Peyer's patch (tissue), 4 donors: ENCODE measurements at regions not wholly inside any gene's neighbourhood (a gene's known extent, or its start where the extent isn't known, plus 50 kb on each side); places are given as distances from the start of the nearest gene placed in this dataset.

Experiments
- DNase-seq, 3 donors: peaks; one replicate each; pipeline ENCODE4 v3.0.0-alpha.2; 2017 to 2019
- H3K27ac ChIP-seq, 4 donors: fragments of 200-600 bp; sonication (generic); one replicate each; pipeline ENCODE4 v1.5.1; 2016 to 2019
- H3K27me3 ChIP-seq, 2 donors: fragments of 200-600 bp; sonication (generic); one replicate each; pipeline ENCODE4 v1.5.1; 2019
- H3K36me3 ChIP-seq, 3 donors: fragments of 200-600 bp; sonication (generic); one replicate each; pipeline ENCODE4 v1.5.1; 2016 to 2019
- H3K4me1 ChIP-seq, 4 donors: fragments of 200-600 bp; sonication (generic); one replicate each; pipeline ENCODE4 v1.5.1; 2016 to 2019
- H3K4me3 ChIP-seq, 4 donors: fragments of 200-600 bp; sonication (generic); 1 replicate in 3 of 4; 2 replicates in 1 of 4; pipeline ENCODE4 v1.5.1; 2016 to 2019; ENCODE audit warnings: mild to moderate bottlenecking in 1 of 4
- H3K9me3 ChIP-seq, 4 donors: fragments of 200-600 bp; sonication (generic); one replicate each; pipeline ENCODE4 v1.5.1; 2016 to 2019; ENCODE audit warnings: mild to moderate bottlenecking in 1 of 4
- POLR2A ChIP-seq, 2 donors: fragments of 450-650 bp; IDR thresholded peaks; one replicate each; pipeline ENCODE4 v1.5.1; 2017; ENCODE audit warnings: antibody characterized with exemption in 2 of 2, mild to moderate bottlenecking in 2 of 2, moderate library complexity in 2 of 2
- TF ChIP-seq, protein P1 (sequence below), 6 experiments: fragments of 450-650 bp in 4 of 6; fragments of 200-600 bp in 2 of 6; sonication (generic) in 1 of 6; IDR thresholded peaks; one replicate each; pipeline ENCODE4 v1.5.1; 2017 to 2019; ENCODE audit warnings: antibody characterized with exemption in 6 of 6, mild to moderate bottlenecking in 3 of 6, moderate library complexity in 1 of 6

DNA sequence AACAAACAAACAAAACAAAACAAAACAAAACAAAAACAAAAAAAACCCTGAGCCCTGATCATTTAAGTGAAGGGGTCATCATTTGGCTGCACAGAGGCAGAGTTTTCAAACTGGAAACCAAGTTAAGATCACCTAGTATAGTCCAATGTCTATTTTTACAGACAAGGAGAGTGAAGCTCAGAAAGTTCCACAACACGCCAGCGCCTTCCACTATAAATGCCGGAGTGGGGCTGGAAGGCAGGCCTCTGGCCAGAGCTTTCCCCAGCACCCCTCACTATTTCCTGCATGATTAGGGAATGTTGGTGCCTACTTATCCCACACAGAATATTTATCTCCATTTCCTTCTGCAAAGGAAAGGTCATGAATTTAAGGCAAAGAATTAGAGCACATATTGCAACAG is 319.7 kb upstream of the WWC1 start:
- Histone ChIP-seq H3K4me1 (no peaks in the 10 kb centered on the region), H3K36me3 (no peaks in the 10 kb centered on the region), H3K27me3 (no peaks in the 10 kb centered on the region), H3K9me3 (no peaks in the 10 kb centered on the region), H3K4me3 (no peak overlapping the region), H3K27ac (no peak overlapping the region)
- TF ChIP-seq, protein P1, sequence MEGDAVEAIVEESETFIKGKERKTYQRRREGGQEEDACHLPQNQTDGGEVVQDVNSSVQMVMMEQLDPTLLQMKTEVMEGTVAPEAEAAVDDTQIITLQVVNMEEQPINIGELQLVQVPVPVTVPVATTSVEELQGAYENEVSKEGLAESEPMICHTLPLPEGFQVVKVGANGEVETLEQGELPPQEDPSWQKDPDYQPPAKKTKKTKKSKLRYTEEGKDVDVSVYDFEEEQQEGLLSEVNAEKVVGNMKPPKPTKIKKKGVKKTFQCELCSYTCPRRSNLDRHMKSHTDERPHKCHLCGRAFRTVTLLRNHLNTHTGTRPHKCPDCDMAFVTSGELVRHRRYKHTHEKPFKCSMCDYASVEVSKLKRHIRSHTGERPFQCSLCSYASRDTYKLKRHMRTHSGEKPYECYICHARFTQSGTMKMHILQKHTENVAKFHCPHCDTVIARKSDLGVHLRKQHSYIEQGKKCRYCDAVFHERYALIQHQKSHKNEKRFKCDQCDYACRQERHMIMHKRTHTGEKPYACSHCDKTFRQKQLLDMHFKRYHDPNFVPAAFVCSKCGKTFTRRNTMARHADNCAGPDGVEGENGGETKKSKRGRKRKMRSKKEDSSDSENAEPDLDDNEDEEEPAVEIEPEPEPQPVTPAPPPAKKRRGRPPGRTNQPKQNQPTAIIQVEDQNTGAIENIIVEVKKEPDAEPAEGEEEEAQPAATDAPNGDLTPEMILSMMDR (IDR thresholded peaks at IDR 0.05) = no peak
- no peak for TF ChIP-seq POLR2A (IDR thresholded peaks at IDR 0.05)
- no peak for DNase-seq

DNA sequence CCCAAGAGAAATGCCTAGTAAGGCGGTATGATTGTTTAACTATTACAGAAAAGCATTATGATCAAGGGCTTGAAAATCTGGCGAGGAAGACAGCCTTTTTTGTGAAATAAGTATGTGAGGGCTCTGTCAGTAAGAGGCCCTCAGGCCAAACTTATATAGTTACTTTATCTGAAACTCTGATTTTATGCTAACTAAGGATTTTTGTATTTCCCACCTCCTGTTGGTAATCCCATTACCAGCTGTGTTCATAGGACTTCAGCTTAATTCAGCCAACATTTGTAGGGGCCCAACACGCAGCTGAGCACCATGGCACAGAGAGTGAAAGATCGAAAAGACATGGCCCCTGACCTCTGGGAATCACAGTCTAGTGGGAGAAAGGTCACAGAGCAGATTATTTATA is 318.3 kb upstream of the WWC1 start:
- H3K27me3 ChIP-seq = no peaks in the 10 kb centered on the region
- H3K4me3 ChIP-seq = no peak overlapping the region
- no peaks in the 10 kb centered on the region for H3K36me3 ChIP-seq
- no peaks in the 10 kb centered on the region for H3K4me1 ChIP-seq
- no peaks in the 10 kb centered on the region for H3K9me3 ChIP-seq
- H3K27ac ChIP-seq = no peak overlapping the region
- no peak for DNase-seq
- TF ChIP-seq POLR2A (IDR thresholded peaks at IDR 0.05) = no peak
- TF ChIP-seq, protein P1 (IDR thresholded peaks at IDR 0.05) = no peak

DNA sequence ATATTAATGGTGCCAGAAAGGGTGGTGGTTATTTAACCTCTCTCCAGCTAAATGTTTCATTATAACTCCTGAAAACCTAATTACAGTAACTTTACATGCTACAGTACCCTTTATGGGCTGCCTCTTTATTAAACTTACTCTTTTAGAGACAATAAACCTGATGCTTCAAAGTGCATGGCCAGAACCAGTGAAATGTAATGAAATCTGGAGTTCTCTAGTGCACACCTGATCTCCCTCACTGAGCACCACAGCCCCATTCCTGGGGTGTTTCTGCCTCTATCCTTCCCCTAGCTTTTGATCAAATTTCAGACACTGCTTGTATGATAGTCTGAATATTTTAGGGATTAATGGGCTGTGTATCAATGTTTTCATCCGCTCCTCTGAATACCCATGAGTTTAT is 306.5 kb upstream of the WWC1 start:
- no peaks in the 10 kb centered on the region for H3K4me1 ChIP-seq
- no peak overlapping the region for H3K27ac ChIP-seq
- no peak overlapping the region for H3K4me3 ChIP-seq
- DNase-seq = no peak
- no peaks in the 10 kb centered on the region for H3K36me3 ChIP-seq
- H3K9me3 ChIP-seq = no peaks in the 10 kb centered on the region
- no peaks in the 10 kb centered on the region for H3K27me3 ChIP-seq
- TF ChIP-seq POLR2A (IDR thresholded peaks at IDR 0.05) = no peak
- TF ChIP-seq, protein P1 (IDR thresholded peaks at IDR 0.05) = no peak

DNA sequence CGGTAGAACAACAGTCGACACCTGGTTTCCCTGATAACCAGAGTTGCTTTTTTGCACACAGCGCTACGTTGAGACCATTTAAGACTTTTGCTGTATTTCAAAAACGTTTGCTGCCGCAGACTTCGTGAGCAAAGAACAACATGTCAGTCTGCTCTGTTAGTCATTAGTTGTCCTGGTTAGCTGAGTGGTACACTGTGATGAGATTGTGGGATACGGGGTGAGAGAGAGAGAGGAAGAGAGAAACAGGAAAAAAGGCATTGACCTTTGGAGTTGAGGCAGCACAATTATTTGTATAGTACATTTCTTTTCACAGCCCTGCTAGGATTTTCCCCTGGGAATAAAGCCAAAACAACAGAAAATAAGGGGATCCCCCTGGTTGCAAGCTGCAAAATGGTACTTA is 306.1 kb upstream of the WWC1 start:
- TF ChIP-seq POLR2A (IDR thresholded peaks at IDR 0.05) = no peak
- TF ChIP-seq, protein P1 (IDR thresholded peaks at IDR 0.05) = no peak
- Histone ChIP-seq H3K4me1 (no peaks in the 10 kb centered on the region), H3K27me3 (no peaks in the 10 kb centered on the region), H3K27ac (no peak overlapping the region), H3K9me3 (no peaks in the 10 kb centered on the region), H3K4me3 (no peak overlapping the region), H3K36me3 (no peaks in the 10 kb centered on the region)
- no peak for DNase-seq

DNA sequence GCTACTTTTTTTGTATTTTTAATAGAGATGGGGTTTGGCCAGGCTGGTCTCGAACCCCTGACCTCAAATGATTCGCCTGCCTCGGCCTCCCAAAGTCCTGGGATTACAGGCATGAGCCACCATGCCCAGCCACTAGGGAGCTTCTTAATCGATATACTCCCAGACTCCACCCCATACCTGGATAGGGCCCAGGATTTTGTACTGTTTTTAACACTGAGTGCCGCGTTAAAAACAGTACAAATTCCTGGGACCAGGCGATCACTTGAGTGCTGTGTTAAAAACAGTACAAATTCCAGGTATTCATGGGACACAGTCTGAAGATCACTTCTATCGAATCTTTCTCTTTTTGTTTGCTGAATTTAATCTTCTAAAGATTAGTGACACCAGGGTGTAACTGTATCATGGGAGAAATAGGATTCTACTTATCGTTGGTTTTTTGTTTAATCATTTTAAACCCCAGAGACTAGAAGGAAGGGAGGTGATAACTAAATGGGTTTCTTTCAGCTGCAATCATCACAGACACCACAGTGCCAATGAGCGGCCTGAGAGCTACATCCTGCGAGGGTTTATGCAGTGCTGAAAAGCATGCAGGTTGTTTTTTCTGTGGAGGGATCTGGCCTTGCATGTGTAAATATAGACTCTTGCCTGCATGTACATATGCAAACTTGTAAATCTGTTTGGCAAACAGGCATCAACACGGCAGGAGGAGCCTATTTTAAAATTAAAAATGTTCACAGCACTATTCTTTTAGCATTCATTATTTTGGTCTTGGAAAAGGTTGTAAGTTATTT is 303.8 kb upstream of the WWC1 start:
- Histone ChIP-seq H3K27ac (no peak overlapping the region), H3K9me3 (no peaks in the 10 kb centered on the region), H3K27me3 (no peaks in the 10 kb centered on the region), H3K36me3 (no peaks in the 10 kb centered on the region), H3K4me1 (no peaks in the 10 kb centered on the region), H3K4me3 (no peak overlapping the region)
- DNase-seq = no peak
- TF ChIP-seq POLR2A (IDR thresholded peaks at IDR 0.05) = no peak
- TF ChIP-seq, protein P1 (IDR thresholded peaks at IDR 0.05) = no peak
